Transverse colon (tissue), 4 donors: ENCODE measurements at regions not wholly inside any gene's neighbourhood (a gene's known extent, or its start where the extent isn't known, plus 50 kb on each side); places are given as distances from the start of the nearest gene placed in this dataset.

Experiments
- DNase-seq: peaks from one replicate; pipeline ENCODE4 v3.0.0-alpha.2; 2019
- H3K27ac ChIP-seq, 4 donors: fragments of 200-600 bp; sonication (generic); 2 replicates each; pipeline ENCODE4 v1.5.1; 2016 to 2018; ENCODE audit warnings: inconsistent platforms in 4 of 4
- H3K27me3 ChIP-seq: fragments of 200-600 bp; sonication (generic); 2 replicates; pipeline ENCODE4 v1.5.1; 2017; ENCODE audit warnings: inconsistent platforms
- H3K36me3 ChIP-seq, 4 donors: fragments of 200-600 bp; sonication (generic); 2 replicates each; pipeline ENCODE4 v1.5.1; 2017 to 2019; ENCODE audit warnings: inconsistent platforms in 4 of 4
- H3K4me1 ChIP-seq, 4 donors: fragments of 200-600 bp; sonication (generic); 2 replicates each; pipeline ENCODE4 v1.5.1; 2017 to 2020; ENCODE audit warnings: inconsistent platforms in 4 of 4
- H3K4me3 ChIP-seq, 4 donors: fragments of 200-600 bp; sonication (generic); 1 replicate in 1 of 4; 2 replicates in 3 of 4; pipeline versions ENCODE4 v1.5.1 to v1.6.1; 2017 to 2019; ENCODE audit warnings: inconsistent platforms in 4 of 4
- H3K9me3 ChIP-seq, 2 donors: fragments of 200-600 bp; sonication (generic); 2 replicates each; pipeline ENCODE4 v1.5.1; 2017 to 2019; ENCODE audit warnings: inconsistent platforms in 2 of 2
- EP300 ChIP-seq: sonication (generic); formaldehyde crosslinking; IDR thresholded peaks from one replicate; pipeline ENCODE4 v1.6.1; 2017; ENCODE audit warnings: antibody characterized with exemption, low read depth
- POLR2A ChIP-seq: fragments of 450-650 bp; IDR thresholded peaks from one replicate; pipeline ENCODE4 v1.6.1; 2016; ENCODE audit warnings: antibody characterized with exemption, mild to moderate bottlenecking, moderate library complexity
- POLR2AphosphoS5 ChIP-seq, 3 donors: sonication (generic); formaldehyde crosslinking; IDR thresholded peaks; one replicate each; pipeline ENCODE4 v1.6.1; 2016; ENCODE audit warnings: antibody characterized with exemption in 3 of 3
- WGBS, 2 donors: methylation state at CpG; one replicate each; pipeline ENCODE4 v1.1.5; 2018; ENCODE audit warnings: low coverage in 1 of 2; 5-methylcytosine and 5-hydroxymethylcytosine counted together
- in situ Hi-C, 4 donors: fragments of 200-750 bp; cut with MboI; loops; one replicate each; pipeline versions ENCODE4 v1.15.0 to v1.15.1; 2017; ENCODE audit warnings: low sequenced_read_pairs in 3 of 4, low pct_ligation_motif_present in 1 of 4, low pct_unique_long_range_greater_than_20kb in 1 of 4
- intact Hi-C: fragments of 100-400 bp; cut with DNase I; formaldehyde crosslinking; loops from one replicate; pipeline ENCODE4 v1.15.1; 2023; ENCODE audit warnings: low total_unique reads
- TF ChIP-seq, protein P1 (sequence below), 5 experiments: fragments of 200-600 bp in 3 of 5; fragments of 450-650 bp in 2 of 5; sonication (generic) in 3 of 5; IDR thresholded peaks; 1 replicate in 2 of 5; 2 replicates in 3 of 5; pipeline ENCODE4 v1.5.1; 2016 to 2017; ENCODE audit warnings: antibody characterized with exemption in 5 of 5, inconsistent platforms in 3 of 5, mild to moderate bottlenecking in 2 of 5, moderate library complexity in 1 of 5

DNA sequence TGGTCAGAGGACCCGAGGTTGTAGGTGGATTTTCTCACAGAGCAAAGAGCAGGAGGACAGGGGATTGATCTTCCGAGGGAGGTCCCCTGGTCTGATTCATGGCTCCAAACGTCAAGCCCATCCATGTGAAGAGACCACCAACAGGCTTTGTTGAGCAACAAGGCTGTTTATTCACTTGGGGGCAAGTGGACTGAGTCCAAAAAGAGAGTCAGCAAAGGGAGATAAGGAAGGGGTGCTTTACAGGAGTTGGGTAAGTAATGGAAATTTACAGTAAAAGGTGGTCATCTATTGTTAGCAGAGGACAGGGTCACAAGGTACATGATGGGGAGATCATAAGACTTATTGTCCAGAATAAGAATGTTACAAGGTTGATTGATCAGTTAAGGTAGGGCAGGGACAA is 2285.8 kb downstream of the TP53TG3F start:
- no peak overlapping the region for H3K27ac ChIP-seq
- whole genome bisulfite sequencing, 2 donors: 20 to 59% methylated on average over 1 to 3 of the region's 3 CpGs
- H3K4me1 ChIP-seq: no peaks in the 10 kb centered on the region
- no peak overlapping the region for H3K4me3 ChIP-seq
- in situ Hi-C loops (no loop called here), intact Hi-C loops (no loop called here)
- TF ChIP-seq EP300 (no peak), POLR2A (no peak), POLR2AphosphoS5 (IDR thresholded peaks at IDR 0.05) (no peak)
- TF ChIP-seq, protein P1, sequence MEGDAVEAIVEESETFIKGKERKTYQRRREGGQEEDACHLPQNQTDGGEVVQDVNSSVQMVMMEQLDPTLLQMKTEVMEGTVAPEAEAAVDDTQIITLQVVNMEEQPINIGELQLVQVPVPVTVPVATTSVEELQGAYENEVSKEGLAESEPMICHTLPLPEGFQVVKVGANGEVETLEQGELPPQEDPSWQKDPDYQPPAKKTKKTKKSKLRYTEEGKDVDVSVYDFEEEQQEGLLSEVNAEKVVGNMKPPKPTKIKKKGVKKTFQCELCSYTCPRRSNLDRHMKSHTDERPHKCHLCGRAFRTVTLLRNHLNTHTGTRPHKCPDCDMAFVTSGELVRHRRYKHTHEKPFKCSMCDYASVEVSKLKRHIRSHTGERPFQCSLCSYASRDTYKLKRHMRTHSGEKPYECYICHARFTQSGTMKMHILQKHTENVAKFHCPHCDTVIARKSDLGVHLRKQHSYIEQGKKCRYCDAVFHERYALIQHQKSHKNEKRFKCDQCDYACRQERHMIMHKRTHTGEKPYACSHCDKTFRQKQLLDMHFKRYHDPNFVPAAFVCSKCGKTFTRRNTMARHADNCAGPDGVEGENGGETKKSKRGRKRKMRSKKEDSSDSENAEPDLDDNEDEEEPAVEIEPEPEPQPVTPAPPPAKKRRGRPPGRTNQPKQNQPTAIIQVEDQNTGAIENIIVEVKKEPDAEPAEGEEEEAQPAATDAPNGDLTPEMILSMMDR (IDR thresholded peaks at IDR 0.05): no peak
- peaks cover 0 to 2% of the 10 kb centered on the region in 2 donors for H3K9me3 ChIP-seq
- no peaks in the 10 kb centered on the region for H3K36me3 ChIP-seq
- no peaks in the 10 kb centered on the region for H3K27me3 ChIP-seq
- DNase-seq: no peak

DNA sequence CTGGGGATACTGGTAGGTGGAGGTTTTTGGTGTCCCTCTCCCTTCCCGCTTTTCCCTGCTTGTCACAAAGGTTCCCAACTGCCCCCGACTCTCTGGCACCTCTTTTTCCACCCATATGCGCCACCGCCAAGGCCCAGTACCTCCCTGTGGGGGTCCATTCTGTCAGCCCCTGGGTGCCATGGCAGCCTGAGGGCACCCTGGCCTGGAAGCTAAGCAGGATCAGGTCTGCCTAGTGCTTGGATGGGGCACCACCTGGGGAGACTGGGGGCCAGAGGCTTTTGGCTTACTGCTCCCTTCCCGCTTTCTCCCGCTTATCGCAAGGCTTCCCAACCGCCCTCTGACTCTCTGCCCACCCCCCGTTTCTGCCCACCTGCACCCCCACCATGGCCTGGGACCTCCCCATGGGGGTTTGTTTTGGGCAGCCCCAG is 2286.4 kb downstream of the TP53TG3F start:
- 89% methylated on average over 9 of the region's 9 CpGs; no CpG with 5 or more reads in 1 of the 2 donors for WGBS, 2 donors
- H3K4me3 ChIP-seq: no peak overlapping the region
- in situ Hi-C loops: no loop called here
- H3K9me3 ChIP-seq: peaks cover 0 to 3% of the 10 kb centered on the region in 2 donors
- TF ChIP-seq POLR2AphosphoS5 (IDR thresholded peaks at IDR 0.05): no peak
- TF ChIP-seq EP300: no peak
- no peak for TF ChIP-seq POLR2A
- TF ChIP-seq, protein P1 (IDR thresholded peaks at IDR 0.05): no peak
- no peak for DNase-seq
- intact Hi-C loops: no loop called here
- no peak overlapping the region for H3K27ac ChIP-seq
- H3K27me3 ChIP-seq: no peaks in the 10 kb centered on the region
- no peaks in the 10 kb centered on the region for H3K4me1 ChIP-seq
- no peaks in the 10 kb centered on the region for H3K36me3 ChIP-seq

DNA sequence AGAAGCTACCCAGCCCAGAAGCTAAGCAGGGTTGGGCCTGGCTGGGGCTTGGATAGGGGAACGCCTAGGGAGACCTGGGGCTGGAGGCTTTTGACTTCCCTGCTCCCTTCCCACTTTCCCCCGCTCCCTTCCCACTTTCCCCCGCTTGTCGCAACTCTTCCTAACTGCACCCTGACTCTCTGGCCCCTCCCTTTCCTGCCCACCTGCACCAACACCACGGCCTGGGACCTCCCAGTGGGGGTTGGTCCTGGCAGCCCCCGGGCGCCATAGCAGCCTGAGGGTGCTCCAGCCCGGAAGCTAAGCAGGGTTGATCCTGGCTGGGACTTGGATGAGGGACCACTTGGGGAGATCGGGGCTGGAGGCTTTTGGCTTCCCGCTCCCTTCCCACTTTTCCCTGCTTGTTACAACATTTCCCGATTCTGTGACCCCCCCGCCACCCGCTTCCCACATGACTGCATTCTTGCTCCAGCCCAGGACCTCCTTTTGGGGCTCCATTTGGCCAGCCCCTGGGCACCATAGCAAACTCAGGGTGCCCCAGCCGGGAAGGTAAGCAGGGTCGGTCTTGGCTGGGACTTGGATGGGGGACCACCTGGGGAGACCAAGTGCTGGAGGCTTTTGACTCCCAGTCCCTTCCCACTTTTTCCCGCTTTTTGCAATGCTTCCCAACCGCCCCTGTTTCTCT is 2287.0 kb downstream of the TP53TG3F start:
- WGBS, 2 donors: 93 to 100% methylated on average over 1 to 17 of the region's 17 CpGs
- in situ Hi-C loops: no loop called here
- Histone ChIP-seq H3K9me3 (peaks cover 0 to 8% of the 10 kb centered on the region in 2 donors), H3K4me3 (no peak overlapping the region), H3K27me3 (no peaks in the 10 kb centered on the region), H3K36me3 (no peaks in the 10 kb centered on the region), H3K27ac (no peak overlapping the region), H3K4me1 (no peaks in the 10 kb centered on the region)
- intact Hi-C loops: no loop called here
- DNase-seq: no peak
- TF ChIP-seq, protein P1 (IDR thresholded peaks at IDR 0.05): no peak
- TF ChIP-seq EP300 (no peak), POLR2A (no peak), POLR2AphosphoS5 (IDR thresholded peaks at IDR 0.05) (no peak)

DNA sequence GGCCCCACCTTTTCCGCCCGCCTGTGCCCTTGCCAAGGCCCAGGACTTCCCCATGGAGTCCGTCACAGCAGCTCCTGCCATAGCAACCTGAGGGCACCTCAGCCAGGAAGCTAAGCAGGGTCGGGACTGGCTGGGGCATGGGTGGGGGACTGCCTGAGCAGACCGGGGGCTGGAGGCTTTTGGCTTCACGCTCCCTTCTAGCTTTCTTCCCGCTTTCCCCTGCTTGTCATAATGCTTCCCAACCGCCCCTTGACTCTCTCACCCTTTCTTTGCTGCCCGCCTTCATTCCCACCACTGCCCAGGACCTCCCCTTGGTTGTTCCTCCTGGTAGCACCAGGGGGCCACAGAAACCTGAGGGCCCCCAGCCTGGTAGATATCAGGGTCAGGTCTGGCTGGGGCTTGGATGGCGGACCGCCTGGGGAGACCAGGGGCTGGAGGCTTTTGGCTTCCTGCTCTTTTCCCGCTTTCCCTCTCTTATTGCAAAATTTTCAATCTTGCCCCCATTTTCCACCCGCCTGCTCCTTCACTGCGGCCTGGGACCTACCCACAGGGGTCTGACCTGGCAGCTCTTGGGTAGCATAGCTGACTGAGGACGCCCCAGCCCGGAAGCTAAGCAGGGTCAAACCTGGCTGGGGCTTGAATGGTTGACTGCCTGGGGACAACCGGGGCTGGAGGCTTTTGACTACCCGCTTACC is 2287.7 kb downstream of the TP53TG3F start:
- Histone ChIP-seq H3K27me3 (no peaks in the 10 kb centered on the region), H3K9me3 (peaks cover 0 to 8% of the 10 kb centered on the region in 2 donors), H3K36me3 (no peaks in the 10 kb centered on the region), H3K27ac (no peak overlapping the region), H3K4me1 (no peaks in the 10 kb centered on the region), H3K4me3 (no peak overlapping the region)
- intact Hi-C loops (no loop called here), in situ Hi-C loops (no loop called here)
- TF ChIP-seq, protein P1 (IDR thresholded peaks at IDR 0.05): no peak
- no peak for TF ChIP-seq EP300
- no peak for TF ChIP-seq POLR2A
- TF ChIP-seq POLR2AphosphoS5 (IDR thresholded peaks at IDR 0.05): no peak
- WGBS, 2 donors: 76 to 93% methylated on average over 7 to 18 of the region's 18 CpGs
- no peak for DNase-seq
